ENCODE measurements at regions not wholly inside any gene's neighbourhood (a gene's known extent, or its start where the extent isn't known, plus 50 kb on each side); places are given as distances from the start of the nearest gene placed in this dataset.
A peak's percentile ranks its signal among the peaks of the same experiment; 100 is the strongest.
"Not testable (repeated sequence)": the region's sequence is repeated elsewhere in the genome, so short reads cannot be mapped to it uniquely, and the experiment has no call there.

DNA sequence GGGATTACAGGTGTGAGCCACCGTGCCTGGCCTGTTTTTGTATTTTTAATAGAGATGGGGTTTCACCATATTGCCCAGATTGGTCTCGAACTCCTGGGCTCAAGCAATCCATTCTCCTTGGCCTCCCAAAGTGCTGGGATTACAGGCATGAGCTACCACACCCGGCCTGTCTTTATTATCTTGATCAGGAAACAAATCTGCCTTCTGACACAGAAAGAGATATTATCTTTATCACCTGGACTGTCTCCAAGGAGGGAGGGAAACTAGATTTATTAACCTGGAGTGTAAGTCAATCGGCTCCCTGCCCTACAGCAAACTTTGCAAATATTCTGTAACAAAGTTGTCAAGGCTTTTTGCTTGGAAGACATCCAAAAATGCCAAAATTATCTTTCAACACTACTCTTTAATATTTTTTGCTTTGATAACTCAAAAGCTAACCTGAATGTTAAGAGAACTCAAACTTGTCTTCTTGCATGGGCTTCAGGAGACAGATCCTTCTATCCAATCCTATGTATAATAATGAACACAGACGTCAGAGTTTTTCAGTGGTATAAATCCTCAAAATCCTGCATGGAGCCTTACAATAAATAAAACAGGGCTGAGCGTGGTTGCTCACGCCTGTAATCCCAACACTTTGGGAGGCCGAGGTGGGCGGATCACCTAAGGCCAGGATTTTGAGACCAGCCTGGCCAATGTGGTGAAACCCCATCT lies 85.0 kb upstream of the LOC128125822 start:
- no peak for DNase-seq

DNA sequence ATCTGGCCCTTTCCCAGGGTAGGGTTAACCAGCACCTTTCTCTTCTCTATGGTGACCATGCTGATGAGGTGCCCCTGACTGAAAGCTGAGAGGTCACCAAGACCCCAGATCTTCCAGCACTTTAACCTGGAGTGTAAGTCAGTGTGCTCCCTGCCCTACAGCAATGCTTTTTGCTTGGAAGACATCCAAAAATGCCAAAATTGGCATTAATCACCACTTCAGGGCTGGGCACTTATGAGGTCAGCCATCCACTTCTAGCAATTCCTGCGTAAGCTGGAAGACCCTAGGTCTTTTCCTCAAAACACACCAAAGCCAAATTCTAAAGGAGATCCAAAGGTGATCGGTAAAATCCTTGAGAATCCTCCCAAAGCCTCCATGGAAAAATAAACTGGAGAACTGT lies 81.2 kb upstream of the LOC128125822 start:
- DNase-seq: no peak

DNA sequence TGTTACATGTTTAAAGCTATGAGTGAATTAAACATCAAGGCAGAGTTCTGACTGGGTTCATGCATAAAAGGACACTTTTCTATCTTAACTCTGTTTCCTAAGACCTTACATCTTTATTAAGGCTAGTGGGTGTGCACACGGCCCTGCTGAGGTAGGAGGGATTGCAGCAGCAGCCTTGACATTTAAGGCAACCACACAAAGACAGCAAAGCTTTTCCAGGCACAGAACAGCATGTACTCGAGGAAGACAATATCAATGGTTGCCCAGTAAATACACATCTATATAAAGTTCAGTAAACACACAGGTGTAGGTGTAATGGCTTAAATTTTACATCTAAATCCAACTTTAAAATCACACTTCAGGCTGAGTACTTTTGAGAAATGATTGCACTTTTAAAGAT lies 79.8 kb upstream of the LOC128125822 start:
- no peak for DNase-seq

DNA sequence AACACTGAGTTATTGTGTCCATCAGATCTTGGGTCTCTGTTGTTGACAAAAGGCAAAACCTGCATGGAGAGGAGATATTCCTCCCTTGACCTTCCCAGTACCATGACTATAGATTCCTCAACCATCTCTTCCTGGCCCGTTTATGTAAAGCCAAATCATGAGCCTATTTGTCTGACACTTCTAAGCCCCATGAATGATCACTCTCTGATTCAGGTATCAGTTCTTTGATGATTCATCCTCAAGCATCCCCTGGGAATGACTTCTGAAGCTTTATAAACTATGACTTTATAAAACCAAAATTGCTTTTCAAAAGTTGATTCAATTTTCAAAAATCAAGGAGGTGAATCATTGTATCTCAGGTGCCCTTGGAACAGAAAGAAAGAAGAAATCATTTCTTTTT lies 78.7 kb upstream of the LOC128125822 start:
- no peak for DNase-seq

DNA sequence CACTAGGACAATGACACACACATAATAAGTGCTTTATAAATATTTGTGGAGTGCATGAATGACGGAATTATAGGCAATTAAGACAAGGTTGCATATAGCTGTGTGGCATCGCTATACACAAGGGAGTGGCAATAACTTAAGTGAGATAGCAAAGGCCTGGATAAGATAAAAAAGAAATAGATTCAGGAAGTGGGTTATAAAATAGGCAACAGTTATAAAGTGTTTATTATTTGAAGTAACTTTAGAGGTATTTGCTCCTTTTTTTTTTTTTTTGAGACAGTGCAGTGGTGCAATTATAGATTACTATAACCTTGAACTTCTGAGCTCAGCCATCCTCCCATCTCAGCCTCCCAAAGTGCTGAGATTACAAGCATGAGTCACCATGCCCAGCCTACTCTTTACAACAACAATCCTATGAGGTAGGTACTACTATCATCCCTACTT lies 75.9 kb upstream of the LOC128125822 start:
- no peak for DNase-seq

DNA sequence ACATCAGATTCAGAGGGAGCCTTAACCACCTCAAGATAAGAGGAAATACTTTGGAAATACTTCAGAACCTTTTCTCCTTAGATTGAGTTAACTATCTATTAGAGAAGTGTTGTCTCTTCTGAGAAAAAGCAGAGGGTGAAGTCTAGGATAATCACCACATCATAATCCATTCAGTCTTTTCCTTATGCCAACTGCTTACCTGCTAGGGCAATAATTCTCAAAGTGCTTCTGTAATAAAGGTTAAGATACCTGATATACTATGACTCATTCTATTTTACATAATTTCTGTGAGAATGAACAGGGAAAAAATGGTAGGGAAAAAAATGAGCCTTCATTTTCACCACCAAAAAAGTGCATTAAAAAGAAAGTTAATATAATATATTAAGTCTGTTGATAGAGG lies 70.1 kb upstream of the LOC128125822 start:
- DNase-seq: no peak

DNA sequence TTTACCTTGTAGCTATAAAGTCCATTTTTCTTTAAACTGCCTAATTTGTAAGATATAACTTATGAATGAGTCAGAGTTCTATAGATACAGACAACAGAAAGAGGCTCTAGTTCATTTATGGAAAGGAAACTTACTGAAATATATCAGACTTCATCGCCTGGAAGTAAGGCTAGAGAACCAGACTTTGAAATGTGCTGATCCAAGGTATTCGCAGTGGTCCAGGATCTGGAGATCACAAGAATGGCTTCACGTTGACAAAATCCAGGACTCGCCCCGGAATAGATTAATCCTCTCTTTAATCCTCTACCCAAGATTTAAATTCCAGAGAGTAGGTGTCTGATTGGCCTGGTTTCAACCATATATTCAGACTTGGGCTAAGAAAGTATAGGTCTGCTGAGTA lies 69.1 kb upstream of the LOC128125822 start:
- DNase-seq: no peak

DNA sequence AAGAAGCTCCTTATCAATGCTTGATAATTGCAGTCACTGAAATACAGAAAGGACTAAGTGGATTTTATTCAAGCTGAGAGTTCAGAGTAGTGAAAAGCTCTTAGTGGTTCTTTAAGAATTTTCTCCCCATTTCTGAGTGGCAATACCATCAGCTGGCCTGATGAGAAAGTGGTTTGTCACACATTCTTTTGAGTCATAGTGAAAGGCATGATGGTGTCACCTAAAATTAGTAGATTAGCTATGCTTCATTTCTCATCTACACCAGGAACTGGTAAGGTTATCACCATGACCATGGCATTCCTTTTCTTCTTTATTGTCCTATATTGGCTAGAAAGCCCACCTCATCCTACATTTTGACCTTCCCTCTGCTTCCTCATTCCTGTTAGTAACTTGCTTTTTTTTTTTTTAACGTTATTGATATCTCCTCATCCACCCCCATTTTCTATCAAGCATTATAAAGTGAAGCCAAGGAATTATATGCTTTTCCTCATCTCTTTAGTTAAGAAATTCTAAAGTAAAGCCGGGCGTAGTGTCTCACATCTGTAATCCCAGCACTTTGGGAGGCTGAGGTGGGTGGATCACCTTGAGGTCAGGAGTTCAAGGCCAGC lies 67.4 kb upstream of the LOC128125822 start:
- peak; percentile 61 for DNase-seq

DNA sequence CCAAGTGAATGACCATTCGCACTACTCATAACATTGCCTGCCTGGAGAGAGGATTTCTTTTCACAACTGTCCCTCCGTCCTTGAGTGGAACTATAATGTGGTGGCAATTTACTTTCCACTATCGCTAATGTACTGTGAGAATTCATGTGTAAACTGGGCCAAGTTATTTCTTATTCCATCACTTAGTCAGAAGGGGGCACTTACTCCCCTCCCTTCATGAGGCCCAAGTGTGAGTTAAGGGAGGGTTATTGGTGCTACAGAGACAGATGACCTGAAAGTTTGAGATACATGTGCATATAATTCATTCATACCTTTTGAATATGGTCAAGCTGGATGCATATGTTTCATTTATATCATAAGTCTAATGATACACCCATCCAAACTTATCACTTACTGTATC lies 65.2 kb upstream of the LOC128125822 start:
- DNase-seq: no peak

DNA sequence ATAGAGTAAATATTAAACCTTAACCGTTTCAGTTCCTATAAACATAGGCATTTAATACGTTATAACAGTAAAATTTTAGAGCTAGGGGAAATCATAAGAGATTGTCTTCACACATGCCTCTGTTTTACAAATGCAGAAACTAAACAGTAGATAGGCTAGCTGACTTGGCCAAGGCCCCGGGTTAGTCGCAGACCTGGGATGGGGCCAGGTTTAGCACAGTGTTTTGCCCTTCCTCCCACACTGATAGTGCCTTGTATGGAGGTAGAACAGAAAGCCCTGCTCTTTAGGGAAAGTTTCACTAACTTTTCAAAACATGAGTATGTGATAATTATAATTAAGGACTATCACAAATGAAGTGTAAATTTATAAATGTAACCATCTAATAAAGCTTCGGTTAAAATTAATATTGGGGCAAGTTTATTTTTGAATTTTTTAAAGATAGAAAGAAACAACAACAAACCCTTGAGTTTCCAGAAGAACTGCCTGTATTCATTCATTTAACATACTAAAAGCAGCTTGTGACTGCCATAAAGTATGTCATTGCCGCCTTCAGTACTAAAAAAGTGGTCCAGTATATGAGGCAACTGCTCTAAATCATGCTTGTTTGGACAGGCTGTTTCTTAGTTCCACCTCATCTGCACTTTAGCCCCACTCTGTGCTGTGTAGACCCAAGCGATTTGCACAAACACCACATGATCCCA lies 62.5 kb upstream of the LOC128125822 start:
- DNase-seq: no peak

DNA sequence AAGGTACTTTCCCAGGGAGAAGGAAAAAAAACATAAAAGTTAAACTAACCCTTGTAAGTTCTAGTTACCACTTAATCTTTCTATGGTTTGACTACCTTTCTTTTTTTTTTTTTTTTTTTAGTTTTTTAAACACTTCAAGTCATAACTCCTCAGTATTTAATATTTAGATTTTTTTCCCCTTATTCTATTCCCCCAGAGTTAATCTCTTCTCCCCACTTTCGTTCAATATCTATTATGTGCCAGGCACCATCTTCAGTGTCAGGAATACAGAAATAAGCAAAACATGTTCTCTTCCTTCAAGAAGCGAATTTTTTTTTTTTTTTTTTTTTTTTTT lies 62.0 kb upstream of the LOC128125822 start:
- DNase-seq: no peak

DNA sequence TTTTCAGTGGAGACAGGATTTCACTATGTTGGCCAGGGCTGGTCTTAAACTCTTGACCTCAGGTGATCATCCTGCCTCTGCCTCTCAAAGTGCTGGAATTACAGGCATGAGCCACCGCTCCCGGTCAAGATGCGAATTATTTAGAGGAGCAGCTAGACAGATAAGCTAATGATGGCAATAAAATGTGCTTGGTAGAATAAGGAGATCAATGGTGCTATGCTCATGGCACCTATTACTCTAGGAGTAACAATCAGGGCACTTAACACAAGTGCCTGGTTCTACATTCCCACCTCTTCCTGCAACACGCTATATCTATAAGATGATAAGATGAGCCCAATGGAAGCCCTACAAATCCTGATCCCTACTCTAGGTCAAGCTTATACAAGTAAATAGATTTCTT lies 61.4 kb upstream of the LOC128125822 start:
- no peak for DNase-seq

DNA sequence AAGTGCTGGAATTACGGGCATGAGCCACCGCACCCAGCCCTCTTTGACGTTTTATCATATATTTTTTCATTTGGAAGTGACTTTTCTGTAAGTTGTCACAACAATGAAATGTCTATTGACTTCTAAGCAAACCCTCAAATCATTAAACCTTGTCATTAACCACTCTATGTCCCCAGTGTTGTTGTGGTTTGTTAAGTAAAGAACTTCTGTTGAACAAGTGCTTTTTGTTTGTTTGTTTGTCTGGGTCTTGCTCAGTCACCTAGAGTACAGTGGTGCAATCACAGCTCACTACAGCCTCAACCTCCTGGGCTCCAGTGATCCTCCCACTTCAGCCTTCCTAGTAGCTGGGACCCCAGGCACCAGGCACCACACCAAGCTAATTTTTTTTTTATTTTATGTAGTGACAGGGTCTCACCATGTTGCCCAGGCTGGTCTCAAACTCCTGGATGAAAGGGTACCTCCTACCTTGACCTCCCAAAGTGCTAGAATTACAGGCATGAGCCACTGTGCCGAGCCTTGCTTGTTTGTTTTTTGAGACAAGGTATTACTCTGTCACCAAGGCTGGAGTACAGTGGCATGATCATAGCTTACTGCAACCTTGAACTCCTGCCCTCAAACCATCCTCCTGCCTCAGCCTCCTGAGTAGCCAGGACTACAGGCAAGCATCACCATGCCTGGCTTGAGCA lies 57.6 kb upstream of the LOC128125822 start:
- no peak for DNase-seq

DNA sequence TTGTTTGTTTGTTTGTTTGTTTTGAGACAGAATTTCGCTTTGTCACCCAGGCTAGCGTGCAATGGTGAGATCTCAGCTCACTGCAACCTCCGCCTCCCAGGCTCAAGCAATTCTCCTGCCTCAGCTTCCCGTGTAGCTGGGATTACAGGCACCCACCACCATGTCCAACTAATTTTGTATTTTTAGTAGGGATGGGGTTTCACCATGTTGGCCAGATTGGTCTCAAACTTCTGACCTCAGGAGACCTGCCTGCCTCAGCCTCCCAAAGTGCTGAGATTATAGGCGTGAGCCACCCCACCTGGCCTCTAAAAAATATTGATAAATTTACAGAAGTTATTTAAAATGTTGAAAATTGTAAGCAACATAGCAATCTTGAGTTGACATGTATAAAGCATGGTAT lies 57.1 kb upstream of the LOC128125822 start:
- not testable (repeated sequence) for DNase-seq

DNA sequence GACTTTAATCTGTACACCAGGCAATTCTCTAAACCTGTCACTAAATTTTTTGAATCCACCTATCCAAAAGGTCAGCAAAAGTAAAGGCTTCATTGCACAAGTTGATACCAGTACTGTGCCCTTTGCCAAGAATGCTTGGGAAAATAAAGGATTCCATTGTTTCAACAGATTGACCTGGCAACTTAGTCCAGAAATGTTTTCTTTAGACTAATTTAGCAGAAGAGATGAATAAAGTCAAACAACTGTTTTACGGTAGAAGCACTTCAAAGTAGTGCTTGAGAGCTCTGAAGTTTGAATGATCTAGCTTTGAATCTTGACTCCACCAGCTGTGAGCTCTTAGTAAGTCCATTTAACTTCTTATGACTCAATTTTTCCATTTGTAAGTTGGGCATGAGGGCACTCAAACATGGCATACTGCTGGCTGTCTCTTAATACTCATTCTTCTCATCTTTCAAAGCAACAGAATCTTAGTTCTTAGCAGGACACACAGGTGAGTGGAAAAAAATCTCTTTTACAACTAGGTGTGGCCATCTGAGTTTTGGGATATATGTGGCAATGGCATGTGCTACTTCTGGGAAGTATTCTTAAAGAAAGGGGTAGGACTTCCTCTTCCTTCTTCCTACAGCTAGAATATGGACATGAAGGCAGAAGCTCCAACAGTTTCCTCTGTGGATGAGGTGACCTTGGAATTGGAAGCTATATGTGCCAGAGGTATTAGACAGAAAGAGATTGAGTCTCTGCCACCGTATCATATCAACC lies 55.9 kb upstream of the LOC128125822 start:
- DNase-seq: no peak

DNA sequence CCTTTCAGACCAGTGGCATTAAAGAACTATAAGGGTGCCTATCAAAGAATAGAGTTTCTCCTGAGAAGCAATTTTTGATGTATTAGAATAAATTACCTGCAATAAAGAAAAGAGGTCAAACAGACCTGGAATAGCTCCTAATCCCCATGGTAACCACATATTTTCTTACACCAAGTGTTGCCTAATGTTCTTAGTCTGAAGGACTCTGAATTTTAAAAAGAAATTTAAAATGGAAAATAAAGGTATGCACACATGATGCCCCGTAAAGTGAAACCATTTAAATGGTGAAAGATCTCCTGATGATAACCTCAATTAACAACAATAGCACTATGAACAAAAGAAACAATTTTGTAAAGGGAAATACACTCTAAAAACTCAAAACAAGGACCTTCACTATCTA lies 55.1 kb upstream of the LOC128125822 start:
- DNase-seq: no peak

DNA sequence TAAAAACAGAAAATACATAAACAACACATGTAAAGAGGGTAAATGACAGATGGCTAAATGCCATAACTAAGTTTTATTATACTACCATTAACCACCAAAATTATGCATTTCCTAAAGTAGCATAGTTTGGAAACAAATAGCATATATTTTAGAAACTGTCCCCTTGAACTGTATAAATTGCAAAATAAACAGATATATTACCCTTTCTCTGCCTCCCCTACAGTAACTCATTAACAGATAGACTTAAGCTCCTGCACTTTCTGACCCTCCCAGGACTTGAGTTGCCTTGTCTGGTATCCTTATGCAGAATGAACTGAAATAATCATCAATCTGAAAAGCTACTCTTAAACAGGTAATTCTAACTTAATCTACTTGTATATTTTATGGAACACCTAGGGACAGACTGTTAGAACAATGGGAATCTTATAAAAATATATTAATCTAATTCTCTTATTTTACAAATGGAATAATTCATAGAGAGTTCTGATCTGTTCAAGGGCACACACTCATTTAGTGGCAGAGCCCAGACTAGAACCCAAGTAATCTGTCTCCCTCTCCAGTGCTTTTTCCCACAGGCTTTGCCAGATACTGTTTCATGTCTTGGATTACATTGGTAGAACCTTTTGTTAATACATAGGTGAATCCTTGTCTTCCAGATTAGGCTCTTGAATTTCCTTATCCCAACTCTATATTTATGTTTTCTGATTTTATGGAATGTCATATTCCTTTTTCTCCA lies 50.6 kb upstream of the LOC128125822 start:
- DNase-seq: no peak
